ENCODE measurements at regions not wholly inside any gene's neighbourhood (a gene's known extent, or its start where the extent isn't known, plus 50 kb on each side); places are given as distances from the start of the nearest gene placed in this dataset.
"Not testable (repeated sequence)": the region's sequence is repeated elsewhere in the genome, so short reads cannot be mapped to it uniquely, and the experiment has no call there.

GRCh38 chr16:16563962-16564361 lies 185.0 kb downstream of the NPIPA7 start:
- H3K27ac ChIP-seq = not testable (repeated sequence)

GRCh38 chr16:16565326-16565725 lies 186.4 kb downstream of the NPIPA7 start:
- H3K27ac ChIP-seq = not testable (repeated sequence)

GRCh38 chr16:16570055-16570454 lies 191.1 kb downstream of the NPIPA7 start:
- H3K27ac ChIP-seq = not testable (repeated sequence)

GRCh38 chr16:16570874-16571273 lies 191.9 kb downstream of the NPIPA7 start:
- not testable (repeated sequence) for H3K27ac ChIP-seq

- not testable (repeated sequence) for H3K27ac ChIP-seq
These were observed 193.3 kb downstream of the NPIPA7 start for GRCh38 chr16:16572130-16572774.

GRCh38 chr16:16577062-16577461 lies 198.1 kb downstream of the NPIPA7 start:
- not testable (repeated sequence) for H3K27ac ChIP-seq

- no peak overlapping the region for H3K27ac ChIP-seq
- TF ChIP-seq ZFX (IDR thresholded peaks at IDR 0.05; ENCODE audit: borderline replicate concordance) (no peak), CTCF (IDR thresholded peaks at IDR 0.05) (no peak)
These were observed 199.8 kb downstream of the NPIPA7 start for GRCh38 chr16:16578701-16579100.

- H3K27ac ChIP-seq = not testable (repeated sequence)
These were observed 204.0 kb downstream of the NPIPA7 start for GRCh38 chr16:16582916-16583315.

- not testable (repeated sequence) for H3K27ac ChIP-seq
These were observed 207.2 kb downstream of the NPIPA7 start for GRCh38 chr16:16586073-16586651.

- not testable (repeated sequence) for H3K27ac ChIP-seq
These were observed 208.0 kb downstream of the NPIPA7 start for GRCh38 chr16:16586969-16587368.

GRCh38 chr16:16588436-16588835 lies 209.5 kb downstream of the NPIPA7 start:
- H3K27ac ChIP-seq = not testable (repeated sequence)

- H3K27ac ChIP-seq = not testable (repeated sequence)
These were observed 211.8 kb downstream of the NPIPA7 start for GRCh38 chr16:16590654-16591318.

- peak; percentile 52 for TF ChIP-seq CTCF (IDR thresholded peaks at IDR 0.05)
- not testable (repeated sequence) for H3K27ac ChIP-seq
These were observed 214.4 kb downstream of the NPIPA7 start for GRCh38 chr16:16593156-16593863.

GRCh38 chr16:16595029-16595718 lies 216.2 kb downstream of the NPIPA7 start:
- H3K27ac ChIP-seq = not testable (repeated sequence)

- H3K27ac ChIP-seq = not testable (repeated sequence)
These were observed 222.3 kb downstream of the NPIPA7 start for GRCh38 chr16:16601239-16601638.

GRCh38 chr16:16607401-16608082 lies 228.6 kb downstream of the NPIPA7 start:
- not testable (repeated sequence) for H3K27ac ChIP-seq

GRCh38 chr16:16609627-16610026 lies 230.7 kb downstream of the NPIPA7 start:
- not testable (repeated sequence) for H3K27ac ChIP-seq

- not testable (repeated sequence) for H3K27ac ChIP-seq
These were observed 231.5 kb downstream of the NPIPA7 start for GRCh38 chr16:16610389-16610967.
